GM23338 (cell line): ENCODE measurements at regions not wholly inside any gene's neighbourhood (a gene's known extent, or its start where the extent isn't known, plus 50 kb on each side); places are given as distances from the start of the nearest gene placed in this dataset.

Source experiments
- ATAC-seq: fragments of 200-7000 bp; cut with Tn5 transposase; 3 replicates; pipeline ENCODE4 v1.9.1; 2020
- DNase-seq: peaks from one replicate; pipeline ENCODE4 v3.0.0-alpha.2; 2015; ENCODE audit warnings: low spot score
- H2AFZ ChIP-seq: fragments of 200-600 bp; sonication (generic); 2 replicates; pipeline ENCODE4 v1.8.0; 2016; ENCODE audit warnings: antibody characterized with exemption, mild to moderate bottlenecking, moderate library complexity
- H3F3A ChIP-seq: fragments of 200-600 bp; sonication (generic); replicated peaks from 2 replicates; pipeline ENCODE4 v1.8.0; 2017; ENCODE audit warnings: antibody characterized with exemption, mixed run types, low read depth
- H3K27ac ChIP-seq: fragments of 200-600 bp; sonication (generic); 2 replicates; pipeline ENCODE4 v1.6.1; 2016; ENCODE audit warnings: low read depth
- H3K27me3 ChIP-seq: fragments of 200-600 bp; sonication (generic); 2 replicates; pipeline ENCODE4 v1.8.0; 2016; ENCODE audit warnings: mild to moderate bottlenecking, mixed run types, moderate library complexity; ENCODE audit not compliant: insufficient read depth
- H3K36me3 ChIP-seq: fragments of 200-600 bp; sonication (generic); 2 replicates; pipeline ENCODE4 v1.8.0; 2016; ENCODE audit warnings: mild to moderate bottlenecking; ENCODE audit not compliant: insufficient read depth
- H3K4me1 ChIP-seq: fragments of 200-600 bp; sonication (generic); 2 replicates; pipeline ENCODE4 v1.8.0; 2016; ENCODE audit warnings: mild to moderate bottlenecking, moderate library complexity; ENCODE audit not compliant: insufficient read depth
- H3K4me2 ChIP-seq: fragments of 200-600 bp; sonication (generic); 2 replicates; pipeline ENCODE4 v1.7.1; 2017; ENCODE audit warnings: mixed run types
- H3K4me3 ChIP-seq: fragments of 200-600 bp; sonication (generic); 2 replicates; pipeline ENCODE4 v1.6.1; 2016; ENCODE audit warnings: mixed run types
- H3K79me2 ChIP-seq: fragments of 200-600 bp; sonication (generic); replicated peaks from 2 replicates; pipeline ENCODE4 v1.8.0; 2017; ENCODE audit warnings: mild to moderate bottlenecking; ENCODE audit not compliant: insufficient read depth
- H3K9me2 ChIP-seq: fragments of 200-600 bp; sonication (generic); 2 replicates; pipeline ENCODE4 v1.8.0; 2017; ENCODE audit not compliant: insufficient read depth
- H4K20me1 ChIP-seq: fragments of 200-600 bp; sonication (generic); replicated peaks from 2 replicates; pipeline ENCODE4 v1.8.0; 2017; ENCODE audit warnings: mild to moderate bottlenecking; ENCODE audit not compliant: insufficient read depth
- H3K27ac Mint-ChIP-seq: 2 replicates; pipeline ENCODE4 v1.8.0; 2020; ENCODE audit warnings: inconsistent platforms, mild to moderate bottlenecking, moderate library complexity, mixed read lengths
- H3K27me3 Mint-ChIP-seq: 3 replicates; pipeline ENCODE4 v1.8.0; 2022; ENCODE audit warnings: low read depth, mild to moderate bottlenecking, moderate library complexity, mixed read lengths, inconsistent platforms; ENCODE audit not compliant: insufficient read depth, poor library complexity
- H3K36me3 Mint-ChIP-seq: 3 replicates; pipeline ENCODE4 v1.8.0; 2021; ENCODE audit warnings: low read depth, mild to moderate bottlenecking, inconsistent platforms, moderate library complexity, mixed read lengths
- H3K4me1 Mint-ChIP-seq: 3 replicates; pipeline ENCODE4 v1.8.0; 2020; ENCODE audit warnings: mild to moderate bottlenecking, inconsistent platforms, mixed read lengths
- H3K4me3 Mint-ChIP-seq: 3 replicates; pipeline ENCODE4 v1.8.0; 2021; ENCODE audit warnings: moderate library complexity, mild to moderate bottlenecking, inconsistent platforms, mixed read lengths
- H3K9me3 Mint-ChIP-seq: 3 replicates; pipeline ENCODE4 v1.8.0; 2020; ENCODE audit warnings: moderate library complexity, mild to moderate bottlenecking, inconsistent platforms, mixed read lengths
- EZH2phosphoT487 ChIP-seq: fragments of 200-600 bp; sonication (generic); IDR thresholded peaks from one replicate; pipeline ENCODE4 v1.8.1; 2018; ENCODE audit warnings: antibody characterized with exemption; ENCODE audit not compliant: unreplicated experiment
- JUNB ChIP-seq: IDR thresholded peaks from one replicate; pipeline ENCODE4 v1.6.1; 2016; ENCODE audit warnings: antibody characterized with exemption; ENCODE audit not compliant: unreplicated experiment
- NANOG ChIP-seq: IDR thresholded peaks from 2 replicates; pipeline ENCODE4 v1.6.1; 2016; ENCODE audit warnings: antibody characterized with exemption, borderline replicate concordance
- POLR2AphosphoS5 ChIP-seq: IDR thresholded peaks from 2 replicates; pipeline ENCODE4 v1.6.1; 2016; ENCODE audit warnings: antibody characterized with exemption, low read depth
- STAT1 ChIP-seq: IDR thresholded peaks from one replicate; pipeline ENCODE4 v1.6.1; 2016; ENCODE audit warnings: antibody characterized with exemption; ENCODE audit not compliant: unreplicated experiment
- TF ChIP-seq, protein P1 (sequence below): fragments of 250-450 bp; sonication (Bioruptor Pico); IDR thresholded peaks from 2 replicates; pipeline ENCODE4 v1.5.0; 2020; ENCODE audit warnings: mild to moderate bottlenecking, moderate library complexity

DNA sequence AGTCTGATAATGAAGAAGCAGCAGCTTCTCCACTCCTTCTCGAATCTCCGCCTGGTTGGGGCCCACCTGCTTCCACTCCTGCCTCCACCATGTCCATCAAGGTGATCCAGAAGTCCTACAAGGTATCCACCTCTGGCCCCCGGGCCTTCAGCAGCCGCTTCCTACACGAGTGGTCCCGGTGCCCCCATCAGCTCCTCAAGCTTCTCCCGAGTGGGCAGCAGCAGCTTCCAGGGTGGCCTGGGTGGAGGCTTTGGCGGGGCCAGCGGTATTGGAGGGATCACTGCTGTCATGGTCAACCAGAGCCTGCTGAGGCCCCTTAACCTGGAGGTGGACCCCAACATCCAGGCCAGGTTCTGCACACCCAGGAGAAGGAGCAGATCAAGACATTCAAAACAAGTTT, 381.0 kb upstream of the USP15 start (continued):
- TF ChIP-seq, protein P1, sequence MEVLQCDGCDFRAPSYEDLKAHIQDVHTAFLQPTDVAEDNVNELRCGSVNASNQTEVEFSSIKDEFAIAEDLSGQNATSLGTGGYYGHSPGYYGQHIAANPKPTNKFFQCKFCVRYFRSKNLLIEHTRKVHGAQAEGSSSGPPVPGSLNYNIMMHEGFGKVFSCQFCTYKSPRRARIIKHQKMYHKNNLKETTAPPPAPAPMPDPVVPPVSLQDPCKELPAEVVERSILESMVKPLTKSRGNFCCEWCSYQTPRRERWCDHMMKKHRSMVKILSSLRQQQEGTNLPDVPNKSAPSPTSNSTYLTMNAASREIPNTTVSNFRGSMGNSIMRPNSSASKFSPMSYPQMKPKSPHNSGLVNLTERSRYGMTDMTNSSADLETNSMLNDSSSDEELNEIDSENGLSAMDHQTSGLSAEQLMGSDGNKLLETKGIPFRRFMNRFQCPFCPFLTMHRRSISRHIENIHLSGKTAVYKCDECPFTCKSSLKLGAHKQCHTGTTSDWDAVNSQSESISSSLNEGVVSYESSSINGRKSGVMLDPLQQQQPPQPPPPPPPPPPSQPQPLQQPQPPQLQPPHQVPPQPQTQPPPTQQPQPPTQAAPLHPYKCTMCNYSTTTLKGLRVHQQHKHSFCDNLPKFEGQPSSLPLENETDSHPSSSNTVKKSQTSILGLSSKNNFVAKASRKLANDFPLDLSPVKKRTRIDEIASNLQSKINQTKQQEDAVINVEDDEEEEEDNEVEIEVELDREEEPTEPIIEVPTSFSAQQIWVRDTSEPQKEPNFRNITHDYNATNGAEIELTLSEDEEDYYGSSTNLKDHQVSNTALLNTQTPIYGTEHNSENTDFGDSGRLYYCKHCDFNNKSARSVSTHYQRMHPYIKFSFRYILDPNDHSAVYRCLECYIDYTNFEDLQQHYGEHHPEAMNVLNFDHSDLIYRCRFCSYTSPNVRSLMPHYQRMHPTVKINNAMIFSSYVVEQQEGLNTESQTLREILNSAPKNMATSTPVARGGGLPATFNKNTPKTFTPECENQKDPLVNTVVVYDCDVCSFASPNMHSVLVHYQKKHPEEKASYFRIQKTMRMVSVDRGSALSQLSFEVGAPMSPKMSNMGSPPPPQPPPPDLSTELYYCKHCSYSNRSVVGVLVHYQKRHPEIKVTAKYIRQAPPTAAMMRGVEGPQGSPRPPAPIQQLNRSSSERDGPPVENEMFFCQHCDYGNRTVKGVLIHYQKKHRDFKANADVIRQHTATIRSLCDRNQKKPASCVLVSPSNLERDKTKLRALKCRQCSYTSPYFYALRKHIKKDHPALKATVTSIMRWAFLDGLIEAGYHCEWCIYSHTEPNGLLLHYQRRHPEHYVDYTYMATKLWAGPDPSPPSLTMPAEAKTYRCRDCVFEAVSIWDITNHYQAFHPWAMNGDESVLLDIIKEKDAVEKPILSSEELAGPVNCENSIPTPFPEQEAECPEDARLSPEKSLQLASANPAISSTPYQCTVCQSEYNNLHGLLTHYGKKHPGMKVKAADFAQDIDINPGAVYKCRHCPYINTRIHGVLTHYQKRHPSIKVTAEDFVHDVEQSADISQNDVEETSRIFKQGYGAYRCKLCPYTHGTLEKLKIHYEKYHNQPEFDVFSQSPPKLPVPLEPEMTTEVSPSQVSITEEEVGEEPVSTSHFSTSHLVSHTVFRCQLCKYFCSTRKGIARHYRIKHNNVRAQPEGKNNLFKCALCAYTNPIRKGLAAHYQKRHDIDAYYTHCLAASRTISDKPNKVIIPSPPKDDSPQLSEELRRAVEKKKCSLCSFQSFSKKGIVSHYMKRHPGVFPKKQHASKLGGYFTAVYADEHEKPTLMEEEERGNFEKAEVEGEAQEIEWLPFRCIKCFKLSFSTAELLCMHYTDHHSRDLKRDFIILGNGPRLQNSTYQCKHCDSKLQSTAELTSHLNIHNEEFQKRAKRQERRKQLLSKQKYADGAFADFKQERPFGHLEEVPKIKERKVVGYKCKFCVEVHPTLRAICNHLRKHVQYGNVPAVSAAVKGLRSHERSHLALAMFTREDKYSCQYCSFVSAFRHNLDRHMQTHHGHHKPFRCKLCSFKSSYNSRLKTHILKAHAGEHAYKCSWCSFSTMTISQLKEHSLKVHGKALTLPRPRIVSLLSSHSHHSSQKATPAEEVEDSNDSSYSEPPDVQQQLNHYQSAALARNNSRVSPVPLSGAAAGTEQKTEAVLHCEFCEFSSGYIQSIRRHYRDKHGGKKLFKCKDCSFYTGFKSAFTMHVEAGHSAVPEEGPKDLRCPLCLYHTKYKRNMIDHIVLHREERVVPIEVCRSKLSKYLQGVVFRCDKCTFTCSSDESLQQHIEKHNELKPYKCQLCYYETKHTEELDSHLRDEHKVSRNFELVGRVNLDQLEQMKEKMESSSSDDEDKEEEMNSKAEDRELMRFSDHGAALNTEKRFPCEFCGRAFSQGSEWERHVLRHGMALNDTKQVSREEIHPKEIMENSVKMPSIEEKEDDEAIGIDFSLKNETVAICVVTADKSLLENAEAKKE (CRISPR knock-in tag): no peak
- no peak for TF ChIP-seq STAT1
- TF ChIP-seq NANOG: no peak
- TF ChIP-seq EZH2phosphoT487: no peak

DNA sequence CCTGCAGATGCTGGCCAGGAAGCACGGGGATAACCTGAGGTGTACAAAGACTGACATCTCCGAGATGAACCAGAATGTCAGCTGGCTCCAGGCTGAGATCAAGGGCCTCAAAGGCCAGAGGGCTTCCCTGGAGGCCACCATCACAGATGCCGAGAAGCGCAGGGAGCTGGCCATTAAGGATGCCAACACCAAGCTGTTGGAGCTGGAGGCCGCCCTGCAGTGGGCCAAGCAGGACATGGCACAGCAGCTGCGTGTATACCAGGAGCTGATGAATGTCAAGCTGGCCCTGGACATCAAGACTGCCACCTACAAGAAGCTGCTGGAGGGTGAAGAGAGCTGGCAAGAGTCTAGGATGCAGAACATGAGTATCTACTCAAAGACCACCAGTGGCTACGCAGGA, 380.0 kb upstream of the USP15 start:
- Mint-ChIP-seq H3K36me3 (no peaks in the 10 kb centered on the region), H3K27me3 (no peaks in the 10 kb centered on the region), H3K9me3 (no peaks in the 10 kb centered on the region; the same call in 2 of the 3 replicates), H3K27ac (no peak overlapping the region), H3K4me3 (no peak overlapping the region), H3K4me1 (no peaks in the 10 kb centered on the region)
- H3K27me3 ChIP-seq: no peaks in the 10 kb centered on the region
- H3K9me2 ChIP-seq: no peaks in the 10 kb centered on the region
- no peak for TF ChIP-seq JUNB
- TF ChIP-seq EZH2phosphoT487: no peak
- no peak for TF ChIP-seq POLR2AphosphoS5
- H3K27ac ChIP-seq: no peak overlapping the region
- ATAC-seq (no peak), DNase-seq (no peak)
- no peaks in the 10 kb centered on the region for H3K4me1 ChIP-seq
- H3K79me2 ChIP-seq: no peaks in the 10 kb centered on the region
- H2AFZ ChIP-seq: no peak overlapping the region
- no peaks in the 10 kb centered on the region for H4K20me1 ChIP-seq
- no peaks in the 10 kb centered on the region for H3F3A ChIP-seq
- no peak overlapping the region for H3K4me2 ChIP-seq
- H3K36me3 ChIP-seq: no peaks in the 10 kb centered on the region
- H3K4me3 ChIP-seq: no peak overlapping the region
